Astrocyte of the cerebellum (primary cell): ENCODE measurements at regions not wholly inside any gene's neighbourhood (a gene's known extent, or its start where the extent isn't known, plus 50 kb on each side); places are given as distances from the start of the nearest gene placed in this dataset.
"Not testable (repeated sequence)": the region's sequence is repeated elsewhere in the genome, so short reads cannot be mapped to it uniquely, and the experiment has no call there.

Source experiments
- DNase-seq: peaks from one replicate; pipeline ENCODE4 v3.0.0-alpha.2; 2011; ENCODE audit warnings: low read depth
- H3K4me3 ChIP-seq: 2 replicates; pipeline ENCODE4 v1.5.1; 2011; ENCODE audit warnings: mild to moderate bottlenecking, low read depth, low read length, moderate library complexity
- CTCF ChIP-seq: IDR thresholded peaks from 2 replicates; pipeline ENCODE4 v1.5.1; 2012; ENCODE audit warnings: low read length, low read depth, moderate library complexity, mild to moderate bottlenecking; ENCODE audit errors: missing control alignments
- in situ Hi-C: cut with HindIII; loops from 2 replicates; pipeline ENCODE4 v1.10.0; 2017; ENCODE audit warnings: low sequenced_read_pairs

GRCh38 chr7:106569500-106569929 lies 91.4 kb downstream of the CCDC71L start:
- no peak for TF ChIP-seq CTCF
- no peak overlapping the region for H3K4me3 ChIP-seq
- no peak for DNase-seq
- in situ Hi-C loops, result no loop called here

GRCh38 chr7:106568680-106569499 lies 92.1 kb downstream of the CCDC71L start:
- no peak for TF ChIP-seq CTCF
- in situ Hi-C loops, result no loop called here
- no peak overlapping the region for H3K4me3 ChIP-seq
- DNase-seq, result no peak

DNA sequence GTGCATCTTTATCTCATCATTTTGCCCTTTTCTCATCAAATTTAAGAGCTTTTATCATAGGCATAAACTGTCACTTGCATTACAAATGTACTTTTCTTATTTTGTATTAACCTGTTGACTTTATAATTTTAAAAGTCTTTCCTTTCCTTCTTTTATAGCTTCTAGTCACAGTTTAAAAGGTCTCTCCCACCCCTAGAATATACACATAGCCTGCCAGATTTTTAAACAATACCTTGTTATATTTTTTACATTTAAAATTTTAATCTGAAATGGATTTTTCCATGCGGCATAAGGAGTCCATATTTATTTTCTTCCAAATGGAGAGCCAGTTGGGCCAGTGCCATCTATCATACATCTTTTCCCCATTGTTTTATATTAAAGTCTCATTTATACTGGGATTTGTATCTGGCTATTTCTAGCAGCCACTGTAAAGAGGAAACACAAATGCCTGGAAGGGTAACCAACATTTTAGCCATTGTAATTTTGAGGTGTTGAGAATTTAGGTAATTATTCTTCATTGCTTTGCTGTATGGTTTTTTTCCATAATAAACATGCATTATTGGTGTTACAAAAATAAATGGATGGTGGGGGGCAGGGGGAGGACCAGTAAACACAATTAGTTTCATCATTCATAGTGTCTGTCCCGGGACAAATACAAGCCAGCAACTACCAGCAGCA lies 92.8 kb downstream of the CCDC71L start:
- no peak for TF ChIP-seq CTCF
- no peak for DNase-seq

DNA sequence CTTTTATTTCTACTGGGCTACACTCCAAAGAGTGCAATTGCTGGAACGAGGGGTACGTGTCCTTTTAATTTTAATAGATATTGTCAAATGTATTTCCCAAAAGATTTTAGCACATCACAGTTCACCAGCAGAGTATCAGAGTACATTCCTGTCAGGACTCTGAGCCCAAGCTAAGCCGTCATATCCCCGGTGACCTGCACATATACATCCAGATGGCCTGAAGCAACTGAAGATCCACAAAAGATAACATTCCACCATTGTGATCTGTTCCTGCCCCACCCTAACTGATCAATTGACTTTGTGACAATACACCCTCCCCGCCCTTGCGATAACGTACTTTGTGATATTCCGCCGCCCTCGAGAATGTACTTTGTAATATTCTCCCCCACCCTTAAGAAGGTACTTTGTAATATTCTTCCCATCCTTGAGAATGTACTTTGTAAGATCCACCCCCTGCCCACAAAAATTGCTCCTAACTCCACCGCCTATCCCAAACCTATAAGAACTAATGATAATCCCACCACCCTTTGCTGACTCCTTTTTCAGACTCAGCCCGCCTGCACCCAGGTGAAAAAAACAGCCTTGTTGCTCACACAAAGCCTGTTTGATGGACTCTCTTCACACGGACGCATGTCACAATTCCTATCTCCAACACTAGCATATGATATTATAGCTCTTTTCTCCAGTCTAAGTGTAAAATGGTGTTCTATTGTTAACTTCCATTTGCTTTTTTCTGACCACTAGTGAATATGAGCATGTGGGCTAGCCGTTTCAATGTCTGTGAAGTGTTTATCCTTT lies 93.6 kb downstream of the CCDC71L start:
- DNase-seq, H3K4me3 ChIP-seq, in situ Hi-C loops: not testable (repeated sequence)

More for the DNA sequence above, 92.8 kb downstream of the CCDC71L start:
- in situ Hi-C loops, result no loop called here
- H3K4me3 ChIP-seq, result no peak overlapping the region

DNA sequence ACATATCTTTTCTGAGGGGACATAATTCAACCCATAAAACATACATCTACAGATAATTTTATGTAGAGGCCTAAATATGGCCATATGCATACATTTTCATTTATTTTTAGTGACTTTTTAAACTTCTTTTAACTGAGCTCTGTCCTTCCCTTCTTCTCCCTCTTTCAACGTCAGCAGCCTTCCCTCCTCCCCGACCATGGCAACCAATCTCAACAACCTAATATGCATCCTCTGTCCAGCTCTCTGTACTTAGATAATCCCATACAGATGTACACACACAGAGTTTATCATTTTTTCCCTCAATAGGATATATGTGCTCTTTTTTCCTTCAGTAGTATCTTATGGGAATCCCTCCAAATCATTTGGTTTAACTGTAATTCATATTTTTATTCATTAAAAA lies 94.3 kb downstream of the CCDC71L start:
- in situ Hi-C loops, result no loop called here
- no peak overlapping the region for H3K4me3 ChIP-seq
- no peak for DNase-seq
- no peak for TF ChIP-seq CTCF

GRCh38 chr7:106566196-106566595 lies 94.8 kb downstream of the CCDC71L start:
- in situ Hi-C loops, result no loop called here
- no peak for DNase-seq
- no peak overlapping the region for H3K4me3 ChIP-seq
- no peak for TF ChIP-seq CTCF
